Tibial artery (tissue), 4 donors: ENCODE measurements at regions not wholly inside any gene's neighbourhood (a gene's known extent, or its start where the extent isn't known, plus 50 kb on each side); places are given as distances from the start of the nearest gene placed in this dataset.

ENCODE experiments used
- DNase-seq, 2 donors: peaks; one replicate each; pipeline ENCODE4 v3.0.0-alpha.2; 2019
- H3K27ac ChIP-seq, 2 donors: fragments of 200-600 bp; sonication (generic) in 1 of 2; 1 replicate in 1 of 2; 2 replicates in 1 of 2; pipeline ENCODE4 v1.5.1; 2018 to 2019; ENCODE audit warnings: mild to moderate bottlenecking in 1 of 2
- H3K27me3 ChIP-seq, 2 donors: fragments of 200-600 bp; sonication (generic) in 1 of 2; one replicate each; pipeline versions ENCODE4 v1.5.1 to v1.6.0; 2016 to 2019
- H3K36me3 ChIP-seq, 3 donors: fragments of 200-600 bp; sonication (generic) in 2 of 3; one replicate each; pipeline ENCODE4 v1.5.1; 2016 to 2019; ENCODE audit warnings: mild to moderate bottlenecking in 2 of 3
- H3K4me1 ChIP-seq, 4 donors: fragments of 200-600 bp; sonication (generic) in 2 of 4; 1 replicate in 3 of 4; 2 replicates in 1 of 4; pipeline ENCODE4 v1.5.1; 2016 to 2019
- H3K4me3 ChIP-seq, 2 donors: fragments of 200-600 bp; sonication (generic) in 1 of 2; 1 replicate in 1 of 2; 2 replicates in 1 of 2; pipeline ENCODE4 v1.5.1; 2018 to 2019; ENCODE audit warnings: mild to moderate bottlenecking in 2 of 2
- H3K9me3 ChIP-seq, 3 donors: fragments of 200-600 bp; sonication (generic) in 1 of 3; one replicate each; pipeline ENCODE4 v1.5.1; 2016 to 2019
- intact Hi-C: fragments of 100-400 bp; cut with DNase I; formaldehyde crosslinking; loops from one replicate; pipeline ENCODE4 v1.15.0; 2023; ENCODE audit warnings: low total_unique reads
- TF ChIP-seq, protein P1 (sequence below), 2 experiments: fragments of 200-600 bp in 1 of 2; fragments of 450-650 bp in 1 of 2; IDR thresholded peaks; one replicate each; pipeline ENCODE4 v1.5.1; 2017 to 2019; ENCODE audit warnings: antibody characterized with exemption in 2 of 2, mild to moderate bottlenecking in 1 of 2, moderate library complexity in 1 of 2

DNA sequence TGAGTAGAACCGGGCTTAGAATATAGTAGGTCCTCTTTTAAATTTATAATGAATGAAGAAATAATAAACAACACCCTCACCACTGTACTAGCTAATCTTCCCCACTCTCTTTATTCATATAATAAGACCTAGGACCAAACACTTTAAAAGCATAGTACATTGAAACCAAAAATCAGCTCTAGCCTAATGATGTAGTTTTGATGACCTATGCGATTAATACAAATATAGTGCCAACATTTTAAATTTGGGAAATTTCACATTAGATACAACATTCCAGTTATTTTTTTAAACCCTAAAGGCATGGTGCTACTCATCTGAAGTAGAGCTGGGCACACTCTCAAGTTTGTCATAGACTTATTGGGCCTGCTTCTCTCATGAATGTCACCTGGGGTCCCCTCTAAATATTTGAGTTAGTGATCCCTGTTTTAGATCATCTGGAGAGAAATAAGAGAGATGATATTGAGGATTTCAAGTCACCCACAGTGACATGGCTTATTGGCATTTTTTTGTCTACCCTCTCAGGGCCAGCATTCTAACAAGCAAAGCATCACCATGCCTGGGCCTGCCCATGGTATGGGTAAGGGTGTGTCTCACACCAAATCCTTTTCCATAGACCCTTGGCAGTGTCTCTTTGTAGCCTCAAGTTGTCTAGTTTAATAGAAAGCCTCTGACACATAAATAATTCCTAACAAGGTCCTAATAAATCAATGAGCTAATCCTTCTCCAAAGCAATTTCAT is 319.8 kb downstream of the HIVEP2 start:
- DNase-seq, result no peak
- H3K4me3 ChIP-seq, result no peak overlapping the region
- intact Hi-C loops, result no loop called here
- no peaks in the 10 kb centered on the region for H3K36me3 ChIP-seq
- TF ChIP-seq, protein P1, sequence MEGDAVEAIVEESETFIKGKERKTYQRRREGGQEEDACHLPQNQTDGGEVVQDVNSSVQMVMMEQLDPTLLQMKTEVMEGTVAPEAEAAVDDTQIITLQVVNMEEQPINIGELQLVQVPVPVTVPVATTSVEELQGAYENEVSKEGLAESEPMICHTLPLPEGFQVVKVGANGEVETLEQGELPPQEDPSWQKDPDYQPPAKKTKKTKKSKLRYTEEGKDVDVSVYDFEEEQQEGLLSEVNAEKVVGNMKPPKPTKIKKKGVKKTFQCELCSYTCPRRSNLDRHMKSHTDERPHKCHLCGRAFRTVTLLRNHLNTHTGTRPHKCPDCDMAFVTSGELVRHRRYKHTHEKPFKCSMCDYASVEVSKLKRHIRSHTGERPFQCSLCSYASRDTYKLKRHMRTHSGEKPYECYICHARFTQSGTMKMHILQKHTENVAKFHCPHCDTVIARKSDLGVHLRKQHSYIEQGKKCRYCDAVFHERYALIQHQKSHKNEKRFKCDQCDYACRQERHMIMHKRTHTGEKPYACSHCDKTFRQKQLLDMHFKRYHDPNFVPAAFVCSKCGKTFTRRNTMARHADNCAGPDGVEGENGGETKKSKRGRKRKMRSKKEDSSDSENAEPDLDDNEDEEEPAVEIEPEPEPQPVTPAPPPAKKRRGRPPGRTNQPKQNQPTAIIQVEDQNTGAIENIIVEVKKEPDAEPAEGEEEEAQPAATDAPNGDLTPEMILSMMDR (IDR thresholded peaks at IDR 0.05), result no peak
- no peaks in the 10 kb centered on the region for H3K9me3 ChIP-seq
- H3K27ac ChIP-seq, result no peak overlapping the region
- no peaks in the 10 kb centered on the region for H3K27me3 ChIP-seq
- no peaks in the 10 kb centered on the region for H3K4me1 ChIP-seq

DNA sequence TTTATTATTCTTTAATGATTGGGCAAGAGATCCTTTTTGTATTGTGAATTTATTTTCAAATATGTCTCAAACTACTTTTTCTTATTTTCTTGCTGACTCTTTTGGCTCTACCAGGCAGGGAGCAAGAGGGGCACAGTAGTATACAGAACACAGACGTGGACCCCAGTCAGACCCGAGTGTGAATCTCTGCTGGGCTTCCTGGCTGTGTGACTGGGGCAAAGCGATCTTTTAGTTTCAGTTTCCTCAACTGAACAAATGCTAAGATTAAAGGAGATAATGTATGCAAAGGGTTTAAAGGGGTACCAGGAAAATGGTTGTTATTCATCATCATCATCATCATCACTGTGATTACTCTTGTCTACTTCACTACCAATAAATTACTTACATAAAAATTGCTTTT is 317.5 kb downstream of the HIVEP2 start:
- Histone ChIP-seq H3K4me1 (no peaks in the 10 kb centered on the region), H3K27ac (no peak overlapping the region), H3K27me3 (no peaks in the 10 kb centered on the region), H3K4me3 (no peak overlapping the region), H3K9me3 (no peaks in the 10 kb centered on the region), H3K36me3 (no peaks in the 10 kb centered on the region)
- no peak for DNase-seq
- intact Hi-C loops, result no loop called here
- TF ChIP-seq, protein P1 (IDR thresholded peaks at IDR 0.05), result no peak

DNA sequence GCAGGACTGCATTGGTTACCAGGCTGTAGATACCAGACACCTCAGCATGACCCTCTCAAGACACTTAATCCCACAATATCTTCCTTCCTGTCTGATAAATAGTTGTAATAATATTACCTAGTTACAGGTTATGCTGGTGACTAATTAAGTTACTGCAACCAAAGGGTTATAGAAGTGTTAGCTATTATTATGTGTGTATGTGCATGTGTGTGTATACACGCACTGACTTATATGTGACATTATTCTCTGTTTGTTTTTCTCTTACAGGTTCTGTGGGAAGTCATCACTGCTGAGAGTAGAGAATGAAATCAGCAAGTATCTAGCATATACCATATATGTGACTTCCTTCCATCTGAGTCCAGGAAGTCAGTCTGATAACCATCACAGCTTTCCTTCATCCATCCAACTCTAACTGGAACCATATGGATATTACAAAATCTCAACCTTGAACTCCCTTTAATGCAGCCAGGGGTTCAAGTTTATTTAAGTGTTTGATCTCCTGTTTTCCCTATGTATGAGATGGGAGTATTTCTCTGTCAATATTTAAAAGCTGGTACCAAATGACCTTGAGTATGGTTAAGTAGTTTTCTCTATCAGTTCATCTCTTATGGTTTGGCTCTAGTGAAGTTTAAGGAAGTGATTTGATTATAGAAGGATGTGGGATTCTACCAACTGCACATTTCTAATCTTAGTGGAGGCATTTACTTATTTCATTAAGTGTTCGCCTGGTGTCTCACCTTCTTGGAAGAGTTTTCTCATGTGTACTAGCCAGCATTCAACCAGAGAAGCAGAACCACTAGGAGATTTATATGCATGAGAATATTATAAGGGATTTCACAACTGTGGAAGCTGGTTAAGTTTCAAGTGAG is 313.2 kb downstream of the HIVEP2 start:
- Histone ChIP-seq H3K36me3 (no peaks in the 10 kb centered on the region), H3K9me3 (no peaks in the 10 kb centered on the region), H3K4me3 (no peak overlapping the region), H3K27ac (no peak overlapping the region), H3K4me1 (no peaks in the 10 kb centered on the region), H3K27me3 (no peaks in the 10 kb centered on the region)
- no peak for DNase-seq
- TF ChIP-seq, protein P1 (IDR thresholded peaks at IDR 0.05), result no peak
- intact Hi-C loops, result no loop called here

DNA sequence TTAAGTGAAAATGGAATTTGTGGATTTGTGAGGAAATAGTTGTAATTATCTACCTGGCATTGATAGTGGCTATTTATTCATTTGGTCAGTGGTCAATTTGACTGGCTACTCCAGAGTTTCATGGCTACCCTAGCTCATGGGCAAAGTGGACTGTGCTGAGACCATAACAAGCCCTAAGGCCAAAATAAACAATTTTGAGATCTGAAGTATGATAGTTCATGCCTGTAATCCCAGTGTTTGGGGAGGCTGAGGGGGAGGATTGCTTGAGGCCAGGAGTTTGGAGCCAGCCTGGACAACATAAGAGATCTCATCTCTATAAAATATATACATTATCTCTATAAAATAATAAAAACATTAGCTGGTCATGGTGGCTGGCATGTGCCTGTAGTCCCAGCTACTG is 311.7 kb downstream of the HIVEP2 start:
- H3K9me3 ChIP-seq, result no peaks in the 10 kb centered on the region
- DNase-seq, result no peak
- H3K4me3 ChIP-seq, result no peak overlapping the region
- H3K27me3 ChIP-seq, result no peaks in the 10 kb centered on the region
- intact Hi-C loops, result no loop called here
- TF ChIP-seq, protein P1 (IDR thresholded peaks at IDR 0.05), result no peak
- no peaks in the 10 kb centered on the region for H3K4me1 ChIP-seq
- H3K27ac ChIP-seq, result no peak overlapping the region
- no peaks in the 10 kb centered on the region for H3K36me3 ChIP-seq

DNA sequence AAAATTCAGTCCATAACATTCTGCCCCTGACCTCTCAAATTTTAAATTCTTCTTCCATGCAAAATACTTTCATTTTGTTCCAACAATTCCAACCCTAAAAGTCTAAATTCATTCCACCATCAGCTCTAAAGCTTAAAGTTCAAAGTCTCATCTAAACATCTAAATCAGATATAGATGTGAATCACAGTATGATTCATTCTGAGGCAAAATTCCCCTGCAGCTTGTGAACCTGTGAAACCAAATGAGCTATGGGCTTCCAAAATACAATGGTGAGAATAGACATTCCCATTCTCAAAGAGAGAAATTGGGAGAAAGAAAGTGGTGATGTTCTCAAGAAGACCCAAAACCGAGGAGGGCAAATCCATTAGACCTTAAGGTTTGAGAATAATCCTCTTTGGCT is 309.8 kb downstream of the HIVEP2 start:
- H3K4me3 ChIP-seq, result no peak overlapping the region
- no peak for DNase-seq
- H3K4me1 ChIP-seq, result no peaks in the 10 kb centered on the region
- H3K9me3 ChIP-seq, result no peaks in the 10 kb centered on the region
- TF ChIP-seq, protein P1 (IDR thresholded peaks at IDR 0.05), result no peak
- H3K27ac ChIP-seq, result no peak overlapping the region
- intact Hi-C loops, result no loop called here
- no peaks in the 10 kb centered on the region for H3K36me3 ChIP-seq
- H3K27me3 ChIP-seq, result no peaks in the 10 kb centered on the region
